GM23338 (cell line): ENCODE measurements at regions not wholly inside any gene's neighbourhood (a gene's known extent, or its start where the extent isn't known, plus 50 kb on each side); places are given as distances from the start of the nearest gene placed in this dataset.

ENCODE experiments used
- ATAC-seq: fragments of 200-7000 bp; cut with Tn5 transposase; 3 replicates; pipeline ENCODE4 v1.9.1; 2020
- DNase-seq: peaks from one replicate; pipeline ENCODE4 v3.0.0-alpha.2; 2015; ENCODE audit warnings: low spot score
- H2AFZ ChIP-seq: fragments of 200-600 bp; sonication (generic); 2 replicates; pipeline ENCODE4 v1.8.0; 2016; ENCODE audit warnings: antibody characterized with exemption, mild to moderate bottlenecking, moderate library complexity
- H3F3A ChIP-seq: fragments of 200-600 bp; sonication (generic); replicated peaks from 2 replicates; pipeline ENCODE4 v1.8.0; 2017; ENCODE audit warnings: antibody characterized with exemption, mixed run types, low read depth
- H3K27ac ChIP-seq: fragments of 200-600 bp; sonication (generic); 2 replicates; pipeline ENCODE4 v1.6.1; 2016; ENCODE audit warnings: low read depth
- H3K27me3 ChIP-seq: fragments of 200-600 bp; sonication (generic); 2 replicates; pipeline ENCODE4 v1.8.0; 2016; ENCODE audit warnings: mild to moderate bottlenecking, mixed run types, moderate library complexity; ENCODE audit not compliant: insufficient read depth
- H3K36me3 ChIP-seq: fragments of 200-600 bp; sonication (generic); 2 replicates; pipeline ENCODE4 v1.8.0; 2016; ENCODE audit warnings: mild to moderate bottlenecking; ENCODE audit not compliant: insufficient read depth
- H3K4me1 ChIP-seq: fragments of 200-600 bp; sonication (generic); 2 replicates; pipeline ENCODE4 v1.8.0; 2016; ENCODE audit warnings: mild to moderate bottlenecking, moderate library complexity; ENCODE audit not compliant: insufficient read depth
- H3K4me2 ChIP-seq: fragments of 200-600 bp; sonication (generic); 2 replicates; pipeline ENCODE4 v1.7.1; 2017; ENCODE audit warnings: mixed run types
- H3K4me3 ChIP-seq: fragments of 200-600 bp; sonication (generic); 2 replicates; pipeline ENCODE4 v1.6.1; 2016; ENCODE audit warnings: mixed run types
- H3K79me2 ChIP-seq: fragments of 200-600 bp; sonication (generic); replicated peaks from 2 replicates; pipeline ENCODE4 v1.8.0; 2017; ENCODE audit warnings: mild to moderate bottlenecking; ENCODE audit not compliant: insufficient read depth
- H3K9me2 ChIP-seq: fragments of 200-600 bp; sonication (generic); 2 replicates; pipeline ENCODE4 v1.8.0; 2017; ENCODE audit not compliant: insufficient read depth
- H4K20me1 ChIP-seq: fragments of 200-600 bp; sonication (generic); replicated peaks from 2 replicates; pipeline ENCODE4 v1.8.0; 2017; ENCODE audit warnings: mild to moderate bottlenecking; ENCODE audit not compliant: insufficient read depth
- H3K27ac Mint-ChIP-seq: 2 replicates; pipeline ENCODE4 v1.8.0; 2020; ENCODE audit warnings: inconsistent platforms, mild to moderate bottlenecking, moderate library complexity, mixed read lengths
- H3K27me3 Mint-ChIP-seq: 3 replicates; pipeline ENCODE4 v1.8.0; 2022; ENCODE audit warnings: low read depth, mild to moderate bottlenecking, moderate library complexity, mixed read lengths, inconsistent platforms; ENCODE audit not compliant: insufficient read depth, poor library complexity
- H3K36me3 Mint-ChIP-seq: 3 replicates; pipeline ENCODE4 v1.8.0; 2021; ENCODE audit warnings: low read depth, mild to moderate bottlenecking, inconsistent platforms, moderate library complexity, mixed read lengths
- H3K4me1 Mint-ChIP-seq: 3 replicates; pipeline ENCODE4 v1.8.0; 2020; ENCODE audit warnings: mild to moderate bottlenecking, inconsistent platforms, mixed read lengths
- H3K4me3 Mint-ChIP-seq: 3 replicates; pipeline ENCODE4 v1.8.0; 2021; ENCODE audit warnings: moderate library complexity, mild to moderate bottlenecking, inconsistent platforms, mixed read lengths
- H3K9me3 Mint-ChIP-seq: 3 replicates; pipeline ENCODE4 v1.8.0; 2020; ENCODE audit warnings: moderate library complexity, mild to moderate bottlenecking, inconsistent platforms, mixed read lengths
- CREB1 ChIP-seq: fragments of 250-450 bp; sonication (Bioruptor Pico); IDR thresholded peaks from 2 replicates; pipeline ENCODE4 v1.5.0; 2020; ENCODE audit warnings: low read depth, mild to moderate bottlenecking, moderate library complexity
- EZH2 ChIP-seq: fragments of 200-600 bp; sonication (generic); IDR thresholded peaks from one replicate; pipeline ENCODE4 v1.8.0; 2017; ENCODE audit warnings: antibody characterized with exemption, mild to moderate bottlenecking, low read depth; ENCODE audit not compliant: unreplicated experiment
- EZH2phosphoT487 ChIP-seq: fragments of 200-600 bp; sonication (generic); IDR thresholded peaks from one replicate; pipeline ENCODE4 v1.8.1; 2018; ENCODE audit warnings: antibody characterized with exemption; ENCODE audit not compliant: unreplicated experiment
- JUNB ChIP-seq: IDR thresholded peaks from one replicate; pipeline ENCODE4 v1.6.1; 2016; ENCODE audit warnings: antibody characterized with exemption; ENCODE audit not compliant: unreplicated experiment
- POLR2AphosphoS5 ChIP-seq: IDR thresholded peaks from 2 replicates; pipeline ENCODE4 v1.6.1; 2016; ENCODE audit warnings: antibody characterized with exemption, low read depth
- STAT1 ChIP-seq: IDR thresholded peaks from one replicate; pipeline ENCODE4 v1.6.1; 2016; ENCODE audit warnings: antibody characterized with exemption; ENCODE audit not compliant: unreplicated experiment
- ZNF114 ChIP-seq: fragments of 250-450 bp; sonication (Bioruptor Pico); IDR thresholded peaks from 2 replicates; pipeline ENCODE4 v1.5.0; 2020; ENCODE audit warnings: mild to moderate bottlenecking, moderate library complexity
- ZNF331 ChIP-seq: fragments of 250-450 bp; sonication (Bioruptor Pico); IDR thresholded peaks from 2 replicates; pipeline ENCODE4 v1.5.0; 2020; ENCODE audit warnings: low read depth, mild to moderate bottlenecking, moderate library complexity
- TF ChIP-seq, protein P1 (sequence below): fragments of 250-450 bp; sonication (Bioruptor Pico); IDR thresholded peaks from 2 replicates; pipeline ENCODE4 v1.5.0; 2020; ENCODE audit warnings: mild to moderate bottlenecking, moderate library complexity
- TF ChIP-seq, protein P2 (sequence below): IDR thresholded peaks from 2 replicates; pipeline ENCODE4 v1.6.1; 2016; ENCODE audit warnings: antibody characterized with exemption
- TF ChIP-seq, protein P3 (sequence below), 2 experiments: fragments of 200-600 bp in 1 of 2; sonication (generic) in 1 of 2; conservative IDR thresholded peaks; 2 replicates each; pipeline versions ENCODE4 v1.5.1 to v1.6.1; 2016 to 2017; ENCODE audit warnings: antibody characterized with exemption in 2 of 2, low read depth in 2 of 2, mild to moderate bottlenecking in 2 of 2, moderate library complexity in 1 of 2

DNA sequence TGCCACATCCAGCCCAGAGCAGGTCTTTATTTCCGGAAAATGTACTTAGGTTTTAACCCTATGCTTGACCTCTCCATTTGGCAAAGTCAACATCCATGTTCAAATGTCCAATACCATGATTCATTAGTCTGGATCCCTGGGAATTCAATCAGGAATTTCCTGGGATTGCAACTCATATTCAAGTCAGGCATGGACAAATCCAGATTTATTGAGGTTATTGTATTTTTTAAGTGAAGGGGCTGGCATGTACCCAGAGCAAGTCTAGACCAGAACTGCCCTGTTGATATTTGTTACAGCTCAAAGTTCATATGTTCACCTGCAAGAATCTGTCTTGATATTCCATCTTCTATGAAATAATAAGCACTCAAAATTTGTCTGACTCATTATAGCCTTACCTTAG, 521.1 kb downstream of the ADGRL2 start:
- Histone ChIP-seq H3K27me3 (no peaks in the 10 kb centered on the region), H3K9me2 (no peaks in the 10 kb centered on the region; the same call in 1 of the 2 replicates), H3F3A (no peaks in the 10 kb centered on the region), H3K79me2 (no peaks in the 10 kb centered on the region), H4K20me1 (no peaks in the 10 kb centered on the region), H2AFZ (no peak overlapping the region), H3K4me1 (no peaks in the 10 kb centered on the region), H3K27ac (no peak overlapping the region), H3K4me3 (no peak overlapping the region), H3K4me2 (no peak overlapping the region), H3K36me3 (no peaks in the 10 kb centered on the region)
- ATAC-seq (no peak), DNase-seq (no peak)
- H3K27ac Mint-ChIP-seq: no peak overlapping the region
- H3K4me1 Mint-ChIP-seq: peaks cover 2% of the 10 kb centered on the region; the same call in 2 of the 3 replicates
- no peaks in the 10 kb centered on the region for H3K27me3 Mint-ChIP-seq
- H3K4me3 Mint-ChIP-seq: no peak overlapping the region
- no peaks in the 10 kb centered on the region for H3K9me3 Mint-ChIP-seq
- H3K36me3 Mint-ChIP-seq: no peaks in the 10 kb centered on the region
- no peak for TF ChIP-seq EZH2
- no peak for TF ChIP-seq ZNF331 (CRISPR knock-in tag)
- TF ChIP-seq ZNF114 (CRISPR knock-in tag): no peak
- TF ChIP-seq, protein P1, sequence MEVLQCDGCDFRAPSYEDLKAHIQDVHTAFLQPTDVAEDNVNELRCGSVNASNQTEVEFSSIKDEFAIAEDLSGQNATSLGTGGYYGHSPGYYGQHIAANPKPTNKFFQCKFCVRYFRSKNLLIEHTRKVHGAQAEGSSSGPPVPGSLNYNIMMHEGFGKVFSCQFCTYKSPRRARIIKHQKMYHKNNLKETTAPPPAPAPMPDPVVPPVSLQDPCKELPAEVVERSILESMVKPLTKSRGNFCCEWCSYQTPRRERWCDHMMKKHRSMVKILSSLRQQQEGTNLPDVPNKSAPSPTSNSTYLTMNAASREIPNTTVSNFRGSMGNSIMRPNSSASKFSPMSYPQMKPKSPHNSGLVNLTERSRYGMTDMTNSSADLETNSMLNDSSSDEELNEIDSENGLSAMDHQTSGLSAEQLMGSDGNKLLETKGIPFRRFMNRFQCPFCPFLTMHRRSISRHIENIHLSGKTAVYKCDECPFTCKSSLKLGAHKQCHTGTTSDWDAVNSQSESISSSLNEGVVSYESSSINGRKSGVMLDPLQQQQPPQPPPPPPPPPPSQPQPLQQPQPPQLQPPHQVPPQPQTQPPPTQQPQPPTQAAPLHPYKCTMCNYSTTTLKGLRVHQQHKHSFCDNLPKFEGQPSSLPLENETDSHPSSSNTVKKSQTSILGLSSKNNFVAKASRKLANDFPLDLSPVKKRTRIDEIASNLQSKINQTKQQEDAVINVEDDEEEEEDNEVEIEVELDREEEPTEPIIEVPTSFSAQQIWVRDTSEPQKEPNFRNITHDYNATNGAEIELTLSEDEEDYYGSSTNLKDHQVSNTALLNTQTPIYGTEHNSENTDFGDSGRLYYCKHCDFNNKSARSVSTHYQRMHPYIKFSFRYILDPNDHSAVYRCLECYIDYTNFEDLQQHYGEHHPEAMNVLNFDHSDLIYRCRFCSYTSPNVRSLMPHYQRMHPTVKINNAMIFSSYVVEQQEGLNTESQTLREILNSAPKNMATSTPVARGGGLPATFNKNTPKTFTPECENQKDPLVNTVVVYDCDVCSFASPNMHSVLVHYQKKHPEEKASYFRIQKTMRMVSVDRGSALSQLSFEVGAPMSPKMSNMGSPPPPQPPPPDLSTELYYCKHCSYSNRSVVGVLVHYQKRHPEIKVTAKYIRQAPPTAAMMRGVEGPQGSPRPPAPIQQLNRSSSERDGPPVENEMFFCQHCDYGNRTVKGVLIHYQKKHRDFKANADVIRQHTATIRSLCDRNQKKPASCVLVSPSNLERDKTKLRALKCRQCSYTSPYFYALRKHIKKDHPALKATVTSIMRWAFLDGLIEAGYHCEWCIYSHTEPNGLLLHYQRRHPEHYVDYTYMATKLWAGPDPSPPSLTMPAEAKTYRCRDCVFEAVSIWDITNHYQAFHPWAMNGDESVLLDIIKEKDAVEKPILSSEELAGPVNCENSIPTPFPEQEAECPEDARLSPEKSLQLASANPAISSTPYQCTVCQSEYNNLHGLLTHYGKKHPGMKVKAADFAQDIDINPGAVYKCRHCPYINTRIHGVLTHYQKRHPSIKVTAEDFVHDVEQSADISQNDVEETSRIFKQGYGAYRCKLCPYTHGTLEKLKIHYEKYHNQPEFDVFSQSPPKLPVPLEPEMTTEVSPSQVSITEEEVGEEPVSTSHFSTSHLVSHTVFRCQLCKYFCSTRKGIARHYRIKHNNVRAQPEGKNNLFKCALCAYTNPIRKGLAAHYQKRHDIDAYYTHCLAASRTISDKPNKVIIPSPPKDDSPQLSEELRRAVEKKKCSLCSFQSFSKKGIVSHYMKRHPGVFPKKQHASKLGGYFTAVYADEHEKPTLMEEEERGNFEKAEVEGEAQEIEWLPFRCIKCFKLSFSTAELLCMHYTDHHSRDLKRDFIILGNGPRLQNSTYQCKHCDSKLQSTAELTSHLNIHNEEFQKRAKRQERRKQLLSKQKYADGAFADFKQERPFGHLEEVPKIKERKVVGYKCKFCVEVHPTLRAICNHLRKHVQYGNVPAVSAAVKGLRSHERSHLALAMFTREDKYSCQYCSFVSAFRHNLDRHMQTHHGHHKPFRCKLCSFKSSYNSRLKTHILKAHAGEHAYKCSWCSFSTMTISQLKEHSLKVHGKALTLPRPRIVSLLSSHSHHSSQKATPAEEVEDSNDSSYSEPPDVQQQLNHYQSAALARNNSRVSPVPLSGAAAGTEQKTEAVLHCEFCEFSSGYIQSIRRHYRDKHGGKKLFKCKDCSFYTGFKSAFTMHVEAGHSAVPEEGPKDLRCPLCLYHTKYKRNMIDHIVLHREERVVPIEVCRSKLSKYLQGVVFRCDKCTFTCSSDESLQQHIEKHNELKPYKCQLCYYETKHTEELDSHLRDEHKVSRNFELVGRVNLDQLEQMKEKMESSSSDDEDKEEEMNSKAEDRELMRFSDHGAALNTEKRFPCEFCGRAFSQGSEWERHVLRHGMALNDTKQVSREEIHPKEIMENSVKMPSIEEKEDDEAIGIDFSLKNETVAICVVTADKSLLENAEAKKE (CRISPR knock-in tag): no peak
- no peak for TF ChIP-seq CREB1 (CRISPR knock-in tag)
- TF ChIP-seq, protein P2, sequence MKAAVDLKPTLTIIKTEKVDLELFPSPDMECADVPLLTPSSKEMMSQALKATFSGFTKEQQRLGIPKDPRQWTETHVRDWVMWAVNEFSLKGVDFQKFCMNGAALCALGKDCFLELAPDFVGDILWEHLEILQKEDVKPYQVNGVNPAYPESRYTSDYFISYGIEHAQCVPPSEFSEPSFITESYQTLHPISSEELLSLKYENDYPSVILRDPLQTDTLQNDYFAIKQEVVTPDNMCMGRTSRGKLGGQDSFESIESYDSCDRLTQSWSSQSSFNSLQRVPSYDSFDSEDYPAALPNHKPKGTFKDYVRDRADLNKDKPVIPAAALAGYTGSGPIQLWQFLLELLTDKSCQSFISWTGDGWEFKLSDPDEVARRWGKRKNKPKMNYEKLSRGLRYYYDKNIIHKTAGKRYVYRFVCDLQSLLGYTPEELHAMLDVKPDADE: no peak
- TF ChIP-seq JUNB: no peak
- no peak for TF ChIP-seq STAT1
- no peak for TF ChIP-seq EZH2phosphoT487
- TF ChIP-seq POLR2AphosphoS5: no peak
- TF ChIP-seq, protein P3, sequence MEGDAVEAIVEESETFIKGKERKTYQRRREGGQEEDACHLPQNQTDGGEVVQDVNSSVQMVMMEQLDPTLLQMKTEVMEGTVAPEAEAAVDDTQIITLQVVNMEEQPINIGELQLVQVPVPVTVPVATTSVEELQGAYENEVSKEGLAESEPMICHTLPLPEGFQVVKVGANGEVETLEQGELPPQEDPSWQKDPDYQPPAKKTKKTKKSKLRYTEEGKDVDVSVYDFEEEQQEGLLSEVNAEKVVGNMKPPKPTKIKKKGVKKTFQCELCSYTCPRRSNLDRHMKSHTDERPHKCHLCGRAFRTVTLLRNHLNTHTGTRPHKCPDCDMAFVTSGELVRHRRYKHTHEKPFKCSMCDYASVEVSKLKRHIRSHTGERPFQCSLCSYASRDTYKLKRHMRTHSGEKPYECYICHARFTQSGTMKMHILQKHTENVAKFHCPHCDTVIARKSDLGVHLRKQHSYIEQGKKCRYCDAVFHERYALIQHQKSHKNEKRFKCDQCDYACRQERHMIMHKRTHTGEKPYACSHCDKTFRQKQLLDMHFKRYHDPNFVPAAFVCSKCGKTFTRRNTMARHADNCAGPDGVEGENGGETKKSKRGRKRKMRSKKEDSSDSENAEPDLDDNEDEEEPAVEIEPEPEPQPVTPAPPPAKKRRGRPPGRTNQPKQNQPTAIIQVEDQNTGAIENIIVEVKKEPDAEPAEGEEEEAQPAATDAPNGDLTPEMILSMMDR (conservative IDR thresholded peaks at IDR 0.05; ENCODE audit: low read depth in 2 of 2): no peak
